Frontal cortex (tissue), 3 donors: ENCODE measurements at regions not wholly inside any gene's neighbourhood (a gene's known extent, or its start where the extent isn't known, plus 50 kb on each side); places are given as distances from the start of the nearest gene placed in this dataset.

Experiments
- DNase-seq, 2 donors: peaks; one replicate each; pipeline ENCODE4 v3.0.0; 2012; ENCODE audit warnings: low spot score in 2 of 2
- FAIRE-seq: peaks from 2 replicates; lab custom pipeline; 2012; peaks lifted over from hg19 to GRCh38; lab: Jason Lieb, UNC
- donor health status: control.
- donor health status: control.
- donor health status: control.

DNA sequence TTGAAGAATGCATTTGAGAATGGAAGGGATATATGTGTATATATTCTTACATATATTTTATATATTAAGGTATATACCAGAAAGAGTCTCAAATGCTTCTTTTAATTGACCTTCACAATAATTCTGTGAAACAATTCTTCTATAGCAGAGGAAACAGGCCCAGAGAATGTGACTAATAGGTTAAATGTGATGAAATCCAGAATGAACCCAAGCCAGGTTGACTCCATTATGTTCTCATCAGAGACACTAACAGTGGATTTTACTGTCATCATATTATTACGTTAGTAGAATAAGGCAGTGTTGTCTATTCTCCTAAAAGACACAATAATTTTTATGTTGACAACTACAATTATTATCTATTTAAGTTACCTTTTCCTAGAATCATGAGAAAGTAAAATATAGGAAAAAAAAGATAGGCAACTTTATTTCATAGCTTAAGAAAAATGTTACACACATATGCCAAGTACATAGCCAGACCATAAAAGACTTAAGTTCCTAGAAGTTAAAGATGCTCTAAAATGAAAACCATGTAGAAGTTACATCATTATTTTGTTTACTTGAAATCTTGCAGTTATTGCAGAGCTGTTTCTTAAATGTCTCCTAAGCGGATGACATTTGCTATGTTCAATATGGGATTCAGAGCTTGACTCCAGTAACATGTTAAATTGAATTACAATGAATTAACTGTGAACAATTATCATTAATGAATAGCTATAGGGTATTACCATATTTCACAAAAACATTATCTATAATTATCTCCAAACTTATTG, 56.2 kb upstream of the ANKRD50 start:
- FAIRE-seq (no peak), DNase-seq (no peak)

DNA sequence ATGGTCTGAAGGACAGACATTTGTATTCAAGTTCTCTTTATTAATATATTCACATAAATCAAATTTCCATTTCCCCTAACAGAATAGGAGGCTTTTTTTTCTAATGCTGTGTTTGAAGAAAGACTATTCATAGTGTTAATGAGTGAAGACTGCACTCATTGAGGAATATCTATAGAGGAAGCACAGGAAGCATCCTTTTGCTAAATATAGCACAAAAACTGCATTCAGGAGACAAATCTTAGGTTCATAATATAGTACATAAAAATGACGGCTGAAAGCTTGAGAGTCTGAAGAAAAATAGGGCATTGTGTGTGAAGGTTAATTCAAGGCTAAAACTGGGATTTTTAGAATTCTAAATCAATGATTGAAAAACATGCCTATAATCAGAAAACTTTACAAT, 50.4 kb upstream of the ANKRD50 start:
- no peak for DNase-seq
- FAIRE-seq: no peak
